ENCODE measurements at regions not wholly inside any gene's neighbourhood (a gene's known extent, or its start where the extent isn't known, plus 50 kb on each side); places are given as distances from the start of the nearest gene placed in this dataset.
"Not testable (repeated sequence)": the region's sequence is repeated elsewhere in the genome, so short reads cannot be mapped to it uniquely, and the experiment has no call there.

GRCh38 chr10:10055656-10056442 is 961.8 kb upstream of the CELF2 start:
- TF ChIP-seq ZC3H10 (CRISPR knock-in tag; IDR thresholded peaks at IDR 0.05) = no peak
- no peak for TF ChIP-seq RARB (CRISPR knock-in tag; IDR thresholded peaks at IDR 0.05)
- TF ChIP-seq PATZ1 (CRISPR knock-in tag; IDR thresholded peaks at IDR 0.05; ENCODE audit: borderline replicate concordance) = no peak
- TF ChIP-seq PPARA (CRISPR knock-in tag; IDR thresholded peaks at IDR 0.05; ENCODE audit: borderline replicate concordance) = no peak
- TF ChIP-seq TCF4 (CRISPR knock-in tag; IDR thresholded peaks at IDR 0.05; ENCODE audit: borderline replicate concordance) = no peak
- no peak for TF ChIP-seq TOX (CRISPR knock-in tag; IDR thresholded peaks at IDR 0.05; ENCODE audit: borderline replicate concordance)
- TF ChIP-seq OSR1 (CRISPR knock-in tag; IDR thresholded peaks at IDR 0.05) = no peak
- TF ChIP-seq ZFP30 (CRISPR knock-in tag; IDR thresholded peaks at IDR 0.05) = no peak
- TF ChIP-seq BACH2 (CRISPR knock-in tag; IDR thresholded peaks at IDR 0.05; ENCODE audit: borderline replicate concordance) = no peak
- no peak for TF ChIP-seq ISL1 (CRISPR knock-in tag; IDR thresholded peaks at IDR 0.05)
- no peak for TF ChIP-seq POU6F1 (CRISPR knock-in tag; IDR thresholded peaks at IDR 0.05; ENCODE audit: borderline replicate concordance, low read depth)
- no peak for TF ChIP-seq CSDC2 (CRISPR knock-in tag; IDR thresholded peaks at IDR 0.05)
- no peak for TF ChIP-seq ZFP3 (CRISPR knock-in tag; IDR thresholded peaks at IDR 0.05)
- no peak for ATAC-seq

- ATAC-seq = no peak
- TF ChIP-seq GLIS3 (CRISPR knock-in tag; IDR thresholded peaks at IDR 0.05) = no peak
- TF ChIP-seq TCF4 (CRISPR knock-in tag; IDR thresholded peaks at IDR 0.05; ENCODE audit: borderline replicate concordance) = peak; percentile 15; the same call in 1 of the 2 replicates
Measured at GRCh38 chr10:10056961-10057360, 960.7 kb upstream of the CELF2 start.

- no peak for ATAC-seq
- TF ChIP-seq PPARA (CRISPR knock-in tag; IDR thresholded peaks at IDR 0.05; ENCODE audit: borderline replicate concordance) = no peak
Measured at GRCh38 chr10:10067644-10068043, 950.0 kb upstream of the CELF2 start.

- ATAC-seq = not testable (repeated sequence)
Measured at GRCh38 chr10:10074847-10075246, 942.8 kb upstream of the CELF2 start.

GRCh38 chr10:10078446-10078845 is 939.2 kb upstream of the CELF2 start:
- ATAC-seq = no peak
- TF ChIP-seq BACH2 (CRISPR knock-in tag; IDR thresholded peaks at IDR 0.05; ENCODE audit: borderline replicate concordance) (no peak), ZFP30 (CRISPR knock-in tag; IDR thresholded peaks at IDR 0.05) (no peak), PATZ1 (CRISPR knock-in tag; IDR thresholded peaks at IDR 0.05; ENCODE audit: borderline replicate concordance) (no peak), ZNF70 (CRISPR knock-in tag; IDR thresholded peaks at IDR 0.05) (no peak), TCF4 (CRISPR knock-in tag; IDR thresholded peaks at IDR 0.05; ENCODE audit: borderline replicate concordance) (no peak), SNAI2 (CRISPR knock-in tag; IDR thresholded peaks at IDR 0.05) (no peak), CREB5 (CRISPR knock-in tag; IDR thresholded peaks at IDR 0.05; ENCODE audit: low read depth) (no peak), ZNF565 (CRISPR knock-in tag; conservative IDR thresholded peaks at IDR 0.05; ENCODE audit: low read depth) (no peak), PPARA (CRISPR knock-in tag; IDR thresholded peaks at IDR 0.05; ENCODE audit: borderline replicate concordance) (no peak), GLIS3 (CRISPR knock-in tag; IDR thresholded peaks at IDR 0.05) (no peak), RARB (CRISPR knock-in tag; IDR thresholded peaks at IDR 0.05) (no peak), TSHZ2 (CRISPR knock-in tag; IDR thresholded peaks at IDR 0.05) (no peak), TOX (CRISPR knock-in tag; IDR thresholded peaks at IDR 0.05; ENCODE audit: borderline replicate concordance) (no peak), ARNTL (CRISPR knock-in tag; IDR thresholded peaks at IDR 0.05; ENCODE audit: borderline replicate concordance, low read depth) (no peak), OSR1 (CRISPR knock-in tag; IDR thresholded peaks at IDR 0.05) (no peak), ZNF8 (CRISPR knock-in tag; IDR thresholded peaks at IDR 0.05) (no peak), ZFP3 (CRISPR knock-in tag; IDR thresholded peaks at IDR 0.05) (no peak), POU6F1 (CRISPR knock-in tag; IDR thresholded peaks at IDR 0.05; ENCODE audit: borderline replicate concordance, low read depth) (no peak), CSDC2 (CRISPR knock-in tag; IDR thresholded peaks at IDR 0.05) (no peak)
